Ecto neural progenitor cell (in vitro differentiated cells): ENCODE measurements at regions not wholly inside any gene's neighbourhood (a gene's known extent, or its start where the extent isn't known, plus 50 kb on each side); places are given as distances from the start of the nearest gene placed in this dataset.
"Not testable (repeated sequence)": the region's sequence is repeated elsewhere in the genome, so short reads cannot be mapped to it uniquely, and the experiment has no call there.

Source experiments
- DNase-seq: peaks from one replicate; pipeline ENCODE4 v3.0.0-alpha.2; 2018; ENCODE audit warnings: low spot score

DNA sequence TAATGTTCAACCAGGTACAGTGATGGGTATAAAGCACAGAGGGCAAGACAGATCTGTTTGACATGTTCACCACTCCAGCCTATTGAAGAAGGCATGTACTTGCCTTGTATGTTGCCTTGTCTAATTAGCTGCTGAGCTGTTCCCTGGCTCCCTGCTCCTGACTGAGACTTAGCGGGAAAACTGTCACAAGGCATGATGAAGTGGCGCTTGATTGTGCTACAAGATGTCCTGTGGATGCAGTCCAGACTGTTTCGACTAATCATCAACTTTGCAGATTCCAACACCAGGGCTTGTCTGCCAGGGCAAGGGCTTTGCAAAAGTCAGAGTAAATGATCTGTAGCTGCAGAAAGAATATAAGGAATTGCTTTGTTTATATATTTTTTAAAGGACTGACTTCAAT is 136.2 kb upstream of the NRBF2 start:
- DNase-seq = no peak

DNA sequence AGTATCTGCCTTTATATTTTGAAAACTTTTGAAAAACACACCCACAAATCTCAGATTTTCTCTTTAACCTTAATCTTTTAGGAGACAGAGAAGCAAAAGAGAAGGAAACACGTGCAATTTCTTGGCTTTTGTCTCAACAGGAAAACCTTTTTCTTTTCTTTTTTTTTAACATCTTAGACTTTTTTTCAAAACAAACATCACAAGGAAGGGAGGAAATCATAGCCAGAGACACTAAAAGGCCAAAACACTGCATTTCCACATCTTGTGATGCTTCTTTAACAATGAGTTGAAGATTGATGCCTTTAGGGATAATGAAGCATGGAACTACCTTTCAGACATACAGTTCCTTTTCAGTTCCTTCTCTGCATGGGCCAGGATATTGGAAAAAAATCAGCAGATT is 136.6 kb upstream of the NRBF2 start:
- no peak for DNase-seq

DNA sequence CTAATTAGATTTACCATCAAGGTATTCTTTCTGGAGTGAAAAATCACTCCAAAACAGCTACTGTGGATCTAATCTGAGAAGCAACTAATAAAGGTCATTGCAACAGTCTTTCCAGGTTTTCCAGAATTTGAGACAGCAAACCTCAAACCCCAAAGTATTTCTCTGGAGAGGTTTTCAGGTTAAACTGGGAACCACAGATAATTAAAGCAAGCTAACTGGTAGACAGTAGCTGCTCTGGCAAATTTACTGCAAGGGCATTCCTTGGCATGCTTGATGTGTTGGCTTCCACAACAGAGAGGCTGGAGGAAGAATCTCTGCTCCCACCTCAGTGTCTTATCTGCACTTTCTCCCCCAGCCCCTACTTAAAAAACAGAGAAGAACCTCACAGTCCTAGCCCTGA is 140.0 kb upstream of the NRBF2 start:
- DNase-seq = no peak

DNA sequence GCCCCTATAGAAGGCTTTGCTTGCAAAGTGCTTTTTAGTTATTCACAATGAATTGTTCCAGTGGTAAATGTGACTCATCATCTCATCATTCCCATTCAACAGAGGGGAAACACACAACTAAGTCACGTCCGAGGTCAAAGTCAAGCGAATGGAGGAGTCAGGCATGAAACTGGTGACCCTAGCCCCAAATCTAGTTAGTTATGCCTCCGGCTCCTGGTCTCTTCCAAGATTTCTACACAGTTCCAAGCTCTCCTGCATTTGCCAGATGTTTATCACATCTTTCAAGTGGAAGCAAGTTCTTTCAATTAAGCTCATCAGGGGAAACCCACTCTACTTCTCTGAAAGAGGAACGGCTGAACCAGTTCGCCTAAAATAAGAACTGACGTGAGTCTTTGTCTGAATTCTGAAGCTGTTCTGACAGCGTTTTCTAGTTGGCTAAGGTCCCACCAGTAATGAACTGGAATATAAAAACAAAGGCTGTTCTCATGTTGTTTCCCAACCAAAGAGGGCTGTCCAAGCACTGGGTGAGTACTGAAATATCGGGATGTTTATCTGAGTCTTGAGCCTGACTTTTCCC is 140.9 kb upstream of the NRBF2 start:
- DNase-seq = no peak

DNA sequence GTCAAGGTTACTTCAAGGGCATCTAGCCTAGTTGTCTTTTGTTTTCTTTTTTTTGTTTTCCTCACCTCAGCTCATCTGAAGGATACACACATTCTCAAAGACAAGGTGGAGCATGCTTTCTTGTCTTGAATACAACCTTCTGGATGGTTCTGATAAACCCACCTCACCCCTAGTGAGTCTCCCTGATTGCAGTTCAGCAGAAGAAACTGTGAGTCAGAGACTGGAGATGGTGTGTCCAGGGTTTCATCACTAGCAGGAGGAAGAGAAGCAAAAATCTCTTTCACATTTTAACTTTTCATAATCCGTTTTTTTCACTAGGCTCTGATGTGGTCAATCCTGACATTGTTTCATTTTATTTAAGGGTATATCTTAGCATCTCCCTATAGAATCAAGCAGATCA is 143.0 kb upstream of the NRBF2 start:
- DNase-seq = no peak

DNA sequence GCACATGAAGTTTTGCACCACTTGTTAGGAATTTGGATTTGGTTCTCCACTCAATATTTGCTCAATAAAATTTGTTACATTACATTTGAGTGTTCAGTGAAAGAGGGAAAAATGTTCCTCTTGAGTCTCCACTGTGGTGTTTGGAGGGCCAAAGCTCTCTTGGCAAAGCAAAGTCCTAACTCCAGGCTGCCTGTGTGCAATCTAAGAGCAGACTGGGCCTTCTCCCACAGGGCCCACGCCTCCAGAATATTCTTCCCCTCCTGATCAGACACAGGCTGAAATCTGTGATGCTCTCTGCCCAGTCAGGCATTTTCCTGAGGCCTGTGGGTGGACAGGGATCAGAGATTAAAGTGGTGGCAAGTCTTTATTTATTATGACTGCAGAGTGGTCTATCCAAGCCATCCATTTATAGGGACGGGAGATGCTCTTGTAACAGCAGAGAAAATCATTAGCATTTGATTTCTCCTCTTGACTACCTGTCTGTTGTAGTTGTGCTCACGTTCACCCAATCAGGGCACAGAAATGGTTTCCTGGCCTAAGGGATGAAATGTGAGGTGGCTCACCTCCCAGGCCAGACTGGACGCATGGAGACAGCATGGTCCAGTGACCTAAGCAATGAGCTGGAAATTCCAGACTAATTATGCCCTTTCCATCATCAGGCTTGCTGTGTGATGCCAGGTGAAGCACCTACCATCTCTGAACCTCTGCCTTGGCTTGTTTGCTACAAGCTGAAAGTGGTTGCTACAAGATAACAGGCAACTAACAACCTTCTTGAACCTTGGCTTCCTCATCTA is 147.1 kb upstream of the NRBF2 start:
- no peak for DNase-seq

DNA sequence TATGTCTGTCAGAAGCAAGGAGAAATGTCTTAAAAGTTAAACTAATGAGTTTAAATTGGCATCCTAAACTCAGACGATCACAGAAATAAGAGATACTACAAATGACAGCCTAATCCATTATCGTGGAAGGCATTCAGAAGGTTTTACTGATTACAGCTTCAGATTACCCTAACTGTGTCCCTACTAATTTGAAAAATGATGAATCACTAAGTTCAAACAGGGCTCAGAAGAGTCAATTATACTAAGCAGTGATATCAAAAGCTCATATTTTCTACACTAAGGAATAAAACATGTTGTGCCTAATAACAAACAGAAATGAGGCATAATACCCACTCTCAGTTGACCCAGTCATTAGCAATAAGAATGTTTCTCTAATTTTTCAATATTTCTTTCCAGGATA is 152.0 kb upstream of the NRBF2 start:
- DNase-seq = no peak

DNA sequence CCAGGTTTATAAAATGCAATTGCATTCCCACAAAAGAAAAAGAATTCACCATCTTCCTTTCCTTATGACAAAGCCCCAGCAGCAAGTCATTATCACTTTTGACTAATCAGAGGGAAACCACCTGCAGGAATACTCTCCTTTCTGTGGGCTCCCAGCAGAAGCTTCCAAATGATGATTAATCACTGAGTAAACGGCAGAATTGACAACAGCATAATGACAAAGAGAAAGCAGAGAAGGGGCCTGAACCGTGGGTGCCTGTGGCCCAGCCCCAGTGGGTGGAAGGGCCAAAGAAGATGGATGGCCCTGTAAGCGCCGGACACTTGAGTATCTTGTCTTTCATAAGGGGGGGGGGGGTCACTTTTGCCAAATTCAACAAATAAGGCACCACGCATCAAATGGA is 152.4 kb upstream of the NRBF2 start:
- no peak for DNase-seq

DNA sequence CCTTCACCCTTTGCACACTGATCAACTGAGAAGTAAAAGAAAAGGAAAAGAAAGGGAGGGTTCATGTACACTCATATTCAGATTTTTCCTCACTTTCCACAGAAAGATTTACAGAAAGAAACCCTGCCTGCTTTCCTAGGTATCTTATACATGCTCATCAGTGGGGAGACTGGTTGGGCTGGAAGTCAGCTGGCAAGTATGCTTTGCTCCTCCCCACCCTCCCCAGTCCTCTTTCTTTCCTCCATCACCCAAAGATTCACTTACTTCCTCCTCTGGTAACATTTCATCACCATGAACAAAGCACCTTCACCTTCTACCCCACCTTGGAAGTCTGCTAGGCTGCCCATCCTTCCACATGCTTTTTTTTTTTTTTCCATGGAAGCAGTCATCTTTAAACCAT is 153.2 kb upstream of the NRBF2 start:
- no peak for DNase-seq

DNA sequence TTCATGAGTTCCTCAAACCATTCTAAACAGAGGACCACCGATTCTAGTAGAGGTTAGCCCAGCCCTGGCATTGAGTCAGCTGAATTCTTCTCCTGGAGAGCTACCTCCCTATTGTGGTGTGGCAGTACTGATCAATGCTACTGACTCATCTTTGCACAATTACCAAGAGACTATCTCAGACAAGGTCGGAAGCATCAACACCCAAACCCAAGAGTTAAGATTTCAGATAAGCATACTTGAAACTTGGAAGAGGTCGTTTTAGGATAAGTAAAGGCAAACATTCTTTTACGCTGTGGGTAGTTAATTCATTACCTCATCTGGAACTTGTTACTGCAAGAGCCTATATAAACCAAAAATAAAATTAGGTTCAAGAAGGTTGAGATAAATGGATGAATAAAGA is 154.6 kb upstream of the NRBF2 start:
- no peak for DNase-seq

DNA sequence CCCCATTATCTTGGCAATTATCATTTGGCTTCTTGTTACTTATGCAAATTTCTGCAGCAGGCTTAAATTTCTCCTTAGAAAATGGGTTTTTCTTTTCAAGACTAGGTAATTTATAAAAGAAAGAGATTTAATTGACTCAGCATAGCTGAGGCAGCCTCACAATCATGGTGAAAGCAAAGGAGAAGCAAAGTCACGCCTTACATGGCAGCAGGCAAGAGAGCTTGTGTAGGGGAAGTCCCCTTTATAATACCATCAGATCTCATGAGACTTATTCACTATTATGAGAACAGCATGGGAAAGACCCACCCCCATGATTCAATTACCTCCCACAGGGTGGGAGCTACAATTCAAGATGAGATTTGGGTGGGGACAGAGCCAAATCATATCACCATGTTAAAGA is 158.3 kb upstream of the NRBF2 start:
- DNase-seq = not testable (repeated sequence)

DNA sequence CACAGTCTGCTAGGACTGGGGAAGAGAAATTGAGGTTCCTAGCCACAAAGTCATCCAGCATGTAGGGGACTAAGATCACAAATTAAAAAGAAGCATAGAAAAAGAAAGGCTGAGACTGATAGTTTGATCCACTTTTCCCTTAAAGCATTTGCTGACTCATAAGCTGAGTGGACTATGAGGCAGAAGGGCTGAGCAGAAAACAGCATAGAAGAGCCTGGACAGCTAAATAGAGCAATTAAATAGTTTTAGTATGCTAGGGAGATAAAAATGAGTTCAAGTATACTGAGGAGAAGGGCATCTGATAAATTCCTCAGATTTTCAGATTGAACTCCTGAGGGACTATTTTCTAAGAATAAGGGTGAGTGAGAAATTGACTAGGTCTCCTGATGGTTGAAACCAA is 155.9 kb upstream of the EGR2 start:
- DNase-seq = no peak

DNA sequence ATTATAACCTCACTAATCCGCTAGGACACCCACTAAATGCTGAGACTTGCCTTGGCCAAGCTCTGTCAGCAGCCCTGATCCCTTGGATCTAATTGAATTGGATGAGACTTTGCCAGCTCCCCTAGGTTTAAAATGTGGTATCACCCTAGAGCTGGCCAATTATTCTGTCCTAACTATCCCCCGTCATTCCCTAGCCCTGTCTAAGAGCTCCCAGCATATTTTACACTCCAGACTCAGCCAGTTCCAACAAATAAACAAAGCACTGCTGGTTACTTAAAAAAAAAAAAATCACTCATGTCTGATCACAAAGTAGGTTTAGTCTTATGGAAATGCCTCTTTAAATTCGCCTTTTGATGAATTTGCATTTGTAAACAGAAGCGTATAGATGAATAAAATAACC is 147.9 kb upstream of the EGR2 start:
- DNase-seq = no peak

DNA sequence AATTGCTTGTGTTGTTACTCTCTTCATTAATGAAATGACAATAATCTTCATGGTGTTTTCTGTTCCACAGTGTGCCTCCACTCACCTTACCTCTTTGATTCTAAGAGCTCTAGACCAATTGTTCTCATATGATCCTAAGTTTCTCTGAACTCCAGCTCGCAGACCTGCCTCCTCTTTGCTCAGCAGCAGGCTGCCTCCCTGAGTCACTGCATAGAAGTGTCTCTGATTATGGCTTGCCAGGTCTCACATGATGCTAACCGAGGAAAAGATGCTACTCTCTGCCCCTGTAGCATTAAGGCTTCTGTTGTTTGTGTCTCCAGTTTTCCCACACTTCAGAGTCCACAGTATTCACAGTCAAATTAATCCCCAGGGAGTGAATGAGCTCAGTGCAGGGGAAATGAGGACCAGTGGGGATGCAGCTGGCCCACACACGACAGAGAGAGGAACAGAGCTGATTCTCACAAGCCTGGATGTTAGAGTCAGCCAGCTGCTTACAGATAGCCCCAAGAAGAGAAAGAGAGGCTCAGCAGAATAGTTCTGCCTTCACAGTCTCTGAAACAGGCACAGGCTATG is 145.9 kb upstream of the EGR2 start:
- no peak for DNase-seq

DNA sequence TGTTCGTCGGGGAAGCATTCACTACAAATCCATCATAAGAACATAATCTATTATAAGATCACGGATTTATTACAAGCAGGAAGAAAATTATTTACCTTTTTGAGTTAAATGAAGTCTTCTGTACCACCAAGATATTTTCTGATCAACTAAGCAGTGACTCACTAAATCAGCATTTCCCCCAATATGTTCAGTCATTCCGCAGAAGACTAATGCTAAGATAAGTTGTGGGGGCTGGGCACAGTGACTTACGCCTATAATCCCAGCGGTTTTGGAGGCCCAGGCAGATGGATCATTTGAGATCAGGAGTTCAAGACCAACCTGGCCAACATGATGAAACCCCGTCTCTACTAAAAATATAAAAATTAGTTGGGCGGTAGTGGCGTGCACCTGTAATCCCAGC is 144.2 kb upstream of the EGR2 start:
- DNase-seq = no peak

DNA sequence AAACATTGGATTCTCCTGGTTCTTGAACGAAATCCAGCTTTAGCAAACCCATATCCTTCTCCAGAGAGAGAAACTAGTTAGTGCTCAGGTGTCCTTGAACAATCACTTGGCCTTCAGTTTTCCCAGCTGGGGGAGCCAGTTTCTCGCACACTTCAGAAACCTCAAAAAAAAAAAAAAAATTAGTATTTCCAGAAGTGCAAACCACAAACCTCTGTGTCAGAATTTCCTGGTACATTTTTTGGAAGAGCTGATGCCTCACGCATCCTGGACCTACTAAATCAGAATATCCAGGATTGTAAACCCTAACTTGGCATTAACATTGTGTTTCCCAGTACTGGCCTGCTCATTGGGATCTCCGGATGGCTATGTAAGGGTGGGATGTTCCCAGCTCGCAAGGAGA is 143.4 kb upstream of the EGR2 start:
- DNase-seq = no peak

DNA sequence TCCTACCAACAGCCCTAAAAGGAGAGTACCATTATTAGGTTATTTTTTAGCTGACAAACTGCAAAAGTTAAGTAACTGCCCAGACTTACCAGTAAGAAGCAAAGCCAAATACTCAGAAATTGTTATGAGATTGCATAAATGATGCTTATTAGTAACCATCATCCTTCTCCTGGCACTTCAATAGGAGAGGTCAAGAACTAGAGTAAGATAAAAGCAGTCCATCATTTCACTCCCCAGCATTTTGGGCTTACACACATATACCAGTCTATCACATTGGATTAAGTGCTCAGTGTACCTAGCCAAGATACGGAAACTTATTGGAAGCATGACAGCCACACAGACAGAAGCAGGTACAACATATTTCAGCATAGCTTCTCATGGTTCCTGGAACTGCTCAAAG is 142.8 kb upstream of the EGR2 start:
- DNase-seq = no peak

DNA sequence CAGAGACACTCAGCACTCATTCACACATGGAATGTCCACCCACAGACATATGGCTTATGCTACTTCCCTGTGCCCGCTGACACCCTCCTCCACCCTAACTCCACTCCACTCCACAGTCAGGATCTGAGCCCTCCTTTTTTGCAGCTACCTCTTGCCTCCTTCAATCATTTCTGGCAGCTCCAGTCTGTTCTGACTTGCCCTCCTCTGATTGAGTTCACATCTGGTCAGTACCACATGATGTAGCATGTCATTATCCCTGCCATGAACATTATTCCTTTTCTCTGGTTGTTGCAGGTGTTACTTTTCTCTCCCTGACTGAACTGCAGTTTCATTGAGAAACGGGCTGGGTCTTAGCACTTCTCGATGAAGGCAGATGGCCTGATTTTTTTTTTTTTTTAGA is 130.1 kb upstream of the EGR2 start:
- DNase-seq = no peak

DNA sequence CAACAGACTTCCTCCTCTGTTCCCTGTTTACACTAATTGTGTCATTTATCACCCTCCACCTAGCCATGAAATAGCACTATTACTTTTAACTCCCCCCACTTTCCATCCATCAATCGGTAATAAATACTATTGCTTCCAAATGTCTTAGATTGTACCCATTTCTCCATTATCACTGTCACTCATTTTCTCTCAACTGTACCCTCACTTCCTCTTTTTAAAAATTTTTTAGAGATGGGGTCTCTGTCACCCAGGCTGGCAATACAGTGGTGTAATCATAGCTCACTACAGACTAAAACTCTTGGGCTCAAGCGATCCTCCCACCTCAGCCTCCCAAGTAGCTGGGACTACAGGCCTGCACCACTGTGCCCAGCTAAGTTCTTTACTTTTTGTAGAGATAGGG is 123.5 kb upstream of the EGR2 start:
- DNase-seq = no peak

DNA sequence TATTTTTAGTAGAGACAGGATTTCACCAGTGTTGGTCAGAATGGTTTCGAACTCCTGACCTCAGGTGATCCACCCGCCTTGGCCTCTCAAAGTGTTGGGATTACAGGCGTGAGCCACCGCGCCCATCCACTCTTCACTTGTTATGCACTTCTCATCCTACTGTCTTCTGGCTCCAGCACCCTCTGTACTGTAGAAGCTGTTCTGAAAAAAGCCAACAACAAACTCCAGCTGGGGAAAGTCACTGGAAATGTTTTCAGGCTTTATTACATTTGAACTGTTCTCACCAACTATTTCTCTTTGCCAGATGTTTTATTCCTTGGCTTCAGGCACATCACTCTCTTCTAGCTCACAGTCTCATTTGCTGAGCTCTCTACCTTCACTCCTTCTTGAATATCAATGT is 122.5 kb upstream of the EGR2 start:
- DNase-seq = no peak

DNA sequence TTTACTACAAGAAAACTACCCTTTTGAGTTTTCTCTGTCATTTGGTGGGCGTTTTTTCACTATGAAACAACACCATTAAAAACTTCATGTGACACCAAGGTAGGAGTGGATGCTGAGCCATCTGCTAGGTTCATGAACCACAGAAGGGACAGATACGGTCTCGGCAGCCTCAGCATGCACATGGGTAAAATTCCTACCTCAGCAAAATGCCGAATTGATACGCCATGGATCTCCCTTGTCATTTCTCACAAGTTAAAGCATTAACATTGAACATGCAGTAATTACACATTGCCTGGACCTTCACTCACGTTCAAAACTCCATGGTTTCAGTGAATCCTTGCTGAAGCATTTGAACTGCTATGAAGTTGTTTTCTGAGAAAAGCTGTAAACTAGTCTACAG is 121.5 kb upstream of the EGR2 start:
- no peak for DNase-seq

DNA sequence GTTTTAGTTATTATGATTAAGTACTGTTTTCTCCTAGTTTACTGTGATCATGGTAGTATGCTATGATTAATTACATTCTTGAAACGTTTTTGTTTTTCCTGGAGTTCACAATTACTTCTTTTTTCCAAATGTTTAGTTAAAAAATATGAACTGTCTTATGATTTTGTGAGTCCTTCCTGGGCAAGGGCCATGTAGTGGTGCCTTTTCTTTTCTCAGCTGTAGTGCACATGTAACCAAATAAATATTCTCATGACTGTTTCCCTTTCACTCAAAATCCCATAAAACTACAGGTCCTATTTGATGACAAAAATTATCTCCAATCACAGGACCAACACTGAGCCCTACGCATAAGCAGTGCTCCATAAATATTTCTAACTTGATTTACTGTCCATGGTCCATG is 118.9 kb upstream of the EGR2 start:
- DNase-seq = no peak

DNA sequence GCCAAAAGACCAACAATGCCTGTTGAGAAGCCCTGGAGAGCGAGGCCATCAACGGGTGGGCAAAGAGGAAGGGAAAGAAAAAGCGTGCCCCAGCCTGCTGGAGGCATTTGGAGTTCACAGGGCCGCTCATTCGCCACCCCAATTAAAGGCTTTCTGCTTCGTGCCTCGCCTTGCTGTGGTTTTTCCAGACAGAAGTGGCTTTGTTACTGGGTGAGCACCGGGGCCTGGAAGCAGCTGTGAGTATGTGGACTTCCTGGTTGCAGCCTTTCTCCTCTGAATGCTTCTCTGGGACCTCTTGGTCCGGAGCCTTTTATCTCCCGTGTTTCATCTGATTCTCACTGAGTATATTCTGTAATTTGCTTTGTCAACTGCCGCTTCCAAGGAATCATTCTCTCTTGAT is 118.1 kb upstream of the EGR2 start:
- no peak for DNase-seq

DNA sequence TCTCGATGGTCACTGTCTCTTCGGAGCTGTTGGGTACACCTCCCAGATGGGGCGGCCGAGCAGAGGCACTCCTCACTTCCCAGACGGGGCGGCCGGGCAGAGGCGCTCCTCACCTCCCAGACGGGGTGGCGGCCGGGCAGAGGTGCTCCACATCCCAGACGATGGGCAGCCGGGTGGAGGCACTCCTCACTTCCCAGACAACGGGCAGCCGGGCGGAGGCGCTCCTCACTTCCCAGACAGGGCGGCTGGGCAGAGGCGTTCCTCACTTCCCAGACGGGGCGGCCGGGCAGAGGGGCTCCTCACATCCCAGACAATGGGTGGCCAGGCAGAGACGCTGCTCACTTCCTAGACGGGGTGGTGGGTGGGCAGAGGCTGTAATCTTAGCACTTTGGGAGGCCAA is 112.6 kb upstream of the EGR2 start:
- DNase-seq = not testable (repeated sequence)
